Tibial nerve (tissue), 4 donors: ENCODE measurements at regions not wholly inside any gene's neighbourhood (a gene's known extent, or its start where the extent isn't known, plus 50 kb on each side); places are given as distances from the start of the nearest gene placed in this dataset.
A peak's percentile ranks its signal among the peaks of the same experiment; 100 is the strongest.

Source experiments
- DNase-seq, 2 donors: peaks; one replicate each; pipeline ENCODE4 v3.0.0-alpha.2; 2019; ENCODE audit warnings: low spot score in 2 of 2
- H3K27ac ChIP-seq, 4 donors: fragments of 200-600 bp; sonication (generic) in 3 of 4; one replicate each; pipeline ENCODE4 v1.5.1; 2017 to 2019; ENCODE audit warnings: mild to moderate bottlenecking in 1 of 4
- H3K27me3 ChIP-seq, 2 donors: fragments of 200-600 bp; sonication (generic) in 1 of 2; one replicate each; pipeline versions ENCODE4 v1.5.1 to v1.6.0; 2017 to 2019
- H3K36me3 ChIP-seq, 3 donors: fragments of 200-600 bp; sonication (generic); one replicate each; pipeline ENCODE4 v1.5.1; 2018 to 2019
- H3K4me1 ChIP-seq, 4 donors: fragments of 200-600 bp; sonication (generic) in 3 of 4; one replicate each; pipeline ENCODE4 v1.5.1; 2017 to 2019
- H3K4me3 ChIP-seq, 4 donors: fragments of 200-600 bp; sonication (generic) in 3 of 4; one replicate each; pipeline ENCODE4 v1.5.1; 2017 to 2019; ENCODE audit warnings: mild to moderate bottlenecking in 1 of 4, moderate library complexity in 1 of 4
- H3K9me3 ChIP-seq, 4 donors: fragments of 200-600 bp; sonication (generic) in 3 of 4; one replicate each; pipeline ENCODE4 v1.5.1; 2017 to 2019
- CTCF ChIP-seq, 5 experiments: fragments of 200-600 bp in 3 of 5; fragments of 450-650 bp in 2 of 5; sonication (generic) in 3 of 5; IDR thresholded peaks; one replicate each; pipeline ENCODE4 v1.5.1; 2016 to 2019; ENCODE audit warnings: antibody characterized with exemption in 5 of 5, mild to moderate bottlenecking in 3 of 5, moderate library complexity in 2 of 5
- EP300 ChIP-seq, 2 donors: sonication (generic); formaldehyde crosslinking; IDR thresholded peaks; one replicate each; pipeline ENCODE4 v1.6.1; 2017; ENCODE audit warnings: antibody characterized with exemption in 2 of 2, mild to moderate bottlenecking in 1 of 2
- POLR2A ChIP-seq, 2 donors: fragments of 450-650 bp; IDR thresholded peaks; one replicate each; pipeline ENCODE4 v1.6.1; 2017; ENCODE audit warnings: antibody characterized with exemption in 2 of 2, mild to moderate bottlenecking in 2 of 2, moderate library complexity in 2 of 2
- WGBS, 2 donors: methylation state at CpG; one replicate each; pipeline ENCODE4 v1.1.5; 2018; 5-methylcytosine and 5-hydroxymethylcytosine counted together

GRCh38 chr20:60952861-60953260 is 299.2 kb upstream of the CDH4 start:
- no peak for DNase-seq
- Histone ChIP-seq H3K9me3 (peaks cover 0 to 3% (median 0%) of the 10 kb centered on the region in 4 donors), H3K27me3 (no peaks in the 10 kb centered on the region), H3K4me1 (peaks cover 0 to 12% (median 0%) of the 10 kb centered on the region in 4 donors), H3K4me3 (no peak overlapping the region), H3K36me3 (no peaks in the 10 kb centered on the region), H3K27ac (no peak overlapping the region)
- no peak for TF ChIP-seq EP300 (IDR thresholded peaks at IDR 0.05)
- no peak for TF ChIP-seq POLR2A (IDR thresholded peaks at IDR 0.05)
- no peak for TF ChIP-seq CTCF (IDR thresholded peaks at IDR 0.05)
- WGBS, 2 donors: 81% methylated on average over 8 of the region's 8 CpGs

GRCh38 chr20:60953321-60953720 is 298.7 kb upstream of the CDH4 start:
- H3K27me3 ChIP-seq: no peaks in the 10 kb centered on the region
- 72 to 94% methylated on average over 13 of the region's 13 CpGs for WGBS, 2 donors
- H3K27ac ChIP-seq: no peak overlapping the region
- H3K9me3 ChIP-seq: peaks cover 0 to 3% (median 0%) of the 10 kb centered on the region in 4 donors
- TF ChIP-seq POLR2A (IDR thresholded peaks at IDR 0.05) (no peak), EP300 (IDR thresholded peaks at IDR 0.05) (no peak), CTCF (IDR thresholded peaks at IDR 0.05) (no peak)
- H3K4me3 ChIP-seq: no peak overlapping the region
- peaks cover 0 to 12% (median 0%) of the 10 kb centered on the region in 4 donors for H3K4me1 ChIP-seq
- DNase-seq: no peak
- no peaks in the 10 kb centered on the region for H3K36me3 ChIP-seq

- H3K27ac ChIP-seq: peak overlapping the region in 1 of 4 donors; percentile 50
- DNase-seq: peak in 1 of 2 donors; percentile 29
- 46 to 49% methylated on average over 2 of the region's 2 CpGs for WGBS, 2 donors
- H3K36me3 ChIP-seq: no peaks in the 10 kb centered on the region
- H3K9me3 ChIP-seq: peaks cover 0 to 3% (median 0%) of the 10 kb centered on the region in 4 donors
- TF ChIP-seq EP300 (IDR thresholded peaks at IDR 0.05): peak in 1 of 2 donors; percentile 54
- no peak for TF ChIP-seq POLR2A (IDR thresholded peaks at IDR 0.05)
- TF ChIP-seq CTCF (IDR thresholded peaks at IDR 0.05): no peak
- H3K4me3 ChIP-seq: no peak overlapping the region
- H3K4me1 ChIP-seq: peaks cover 0 to 12% (median 0%) of the 10 kb centered on the region in 4 donors
- no peaks in the 10 kb centered on the region for H3K27me3 ChIP-seq
Observed at GRCh38 chr20:60955706-60956105, 296.4 kb upstream of the CDH4 start.

- no peak for TF ChIP-seq EP300 (IDR thresholded peaks at IDR 0.05)
- no peak for TF ChIP-seq POLR2A (IDR thresholded peaks at IDR 0.05)
- no peak for TF ChIP-seq CTCF (IDR thresholded peaks at IDR 0.05)
- peaks cover 0 to 12% (median 0%) of the 10 kb centered on the region in 4 donors for H3K4me1 ChIP-seq
- no peaks in the 10 kb centered on the region for H3K27me3 ChIP-seq
- H3K27ac ChIP-seq: peak overlapping the region in 1 of 4 donors; percentile 45
- peaks cover 0 to 3% (median 0%) of the 10 kb centered on the region in 4 donors for H3K9me3 ChIP-seq
- H3K4me3 ChIP-seq: no peak overlapping the region
- H3K36me3 ChIP-seq: no peaks in the 10 kb centered on the region
- 66 to 73% methylated on average over 4 of the region's 4 CpGs for WGBS, 2 donors
- no peak for DNase-seq
Observed at GRCh38 chr20:60956194-60956593, 295.9 kb upstream of the CDH4 start.

- H3K9me3 ChIP-seq: peaks cover 0 to 3% (median 0%) of the 10 kb centered on the region in 4 donors
- H3K4me3 ChIP-seq: no peak overlapping the region
- no peak overlapping the region for H3K27ac ChIP-seq
- TF ChIP-seq CTCF (IDR thresholded peaks at IDR 0.05) (no peak), EP300 (IDR thresholded peaks at IDR 0.05) (no peak), POLR2A (IDR thresholded peaks at IDR 0.05) (no peak)
- no peaks in the 10 kb centered on the region for H3K27me3 ChIP-seq
- DNase-seq: no peak
- no peaks in the 10 kb centered on the region for H3K36me3 ChIP-seq
- WGBS, 2 donors: 71% methylated on average over 3 of the region's 3 CpGs
- peaks cover 0 to 12% (median 0%) of the 10 kb centered on the region in 4 donors for H3K4me1 ChIP-seq
Observed at GRCh38 chr20:60957621-60958020, 294.4 kb upstream of the CDH4 start.
